ENCODE measurements at regions not wholly inside any gene's neighbourhood (a gene's known extent, or its start where the extent isn't known, plus 50 kb on each side); places are given as distances from the start of the nearest gene placed in this dataset.

- TF ChIP-seq ZNF41 (CRISPR knock-in tag; conservative IDR thresholded peaks at IDR 0.05), result no peak
- no peak for TF ChIP-seq ZNF274 (IDR thresholded peaks at IDR 0.05; ENCODE audit: borderline replicate concordance, low read depth, low read length)
- TF ChIP-seq PML (IDR thresholded peaks at IDR 0.05; ENCODE audit: low read length), result no peak
These were observed 1239.8 kb upstream of the ACO1 start (continued) for GRCh38 chr9:31144614-31145013.

GRCh38 chr9:31146485-31147166 lies 1237.8 kb upstream of the ACO1 start:
- WGBS (ENCODE audit: insufficient coverage, low coverage, missing lambda C conversion rate), result no CpG with 5 or more reads among the region's 3 CpGs
- CTCF ChIA-PET (ENCODE audit: low intra/inter-chr PET ratio), result no interaction called here
- no peak for ATAC-seq
- no peak for TF ChIP-seq BRF1 (IDR thresholded peaks at IDR 0.05; ENCODE audit: borderline replicate concordance, extremely low read depth, insufficient read length)
- no peak for TF ChIP-seq TRIM24 (IDR thresholded peaks at IDR 0.05)
- TF ChIP-seq CBX3 (IDR thresholded peaks at IDR 0.05; ENCODE audit: borderline replicate concordance in 1 of 2, low read length in 2 of 2), result no peak
- TF ChIP-seq ZKSCAN3 (CRISPR knock-in tag; IDR thresholded peaks at IDR 0.05), result no peak
- TF ChIP-seq SP1 (CRISPR knock-in tag; IDR thresholded peaks at IDR 0.05), result no peak
- TF ChIP-seq, protein P1, sequence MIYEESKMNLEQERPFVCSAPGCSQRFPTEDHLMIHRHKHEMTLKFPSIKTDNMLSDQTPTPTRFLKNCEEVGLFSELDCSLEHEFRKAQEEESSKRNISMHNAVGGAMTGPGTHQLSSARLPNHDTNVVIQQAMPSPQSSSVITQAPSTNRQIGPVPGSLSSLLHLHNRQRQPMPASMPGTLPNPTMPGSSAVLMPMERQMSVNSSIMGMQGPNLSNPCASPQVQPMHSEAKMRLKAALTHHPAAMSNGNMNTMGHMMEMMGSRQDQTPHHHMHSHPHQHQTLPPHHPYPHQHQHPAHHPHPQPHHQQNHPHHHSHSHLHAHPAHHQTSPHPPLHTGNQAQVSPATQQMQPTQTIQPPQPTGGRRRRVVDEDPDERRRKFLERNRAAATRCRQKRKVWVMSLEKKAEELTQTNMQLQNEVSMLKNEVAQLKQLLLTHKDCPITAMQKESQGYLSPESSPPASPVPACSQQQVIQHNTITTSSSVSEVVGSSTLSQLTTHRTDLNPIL (CRISPR knock-in tag; IDR thresholded peaks at IDR 0.05), result no peak
- no peak for TF ChIP-seq CHD1 (IDR thresholded peaks at IDR 0.05; ENCODE audit: low read length)
- TF ChIP-seq TRIM25 (IDR thresholded peaks at IDR 0.05; ENCODE audit: borderline replicate concordance), result no peak
- TF ChIP-seq, protein P2, sequence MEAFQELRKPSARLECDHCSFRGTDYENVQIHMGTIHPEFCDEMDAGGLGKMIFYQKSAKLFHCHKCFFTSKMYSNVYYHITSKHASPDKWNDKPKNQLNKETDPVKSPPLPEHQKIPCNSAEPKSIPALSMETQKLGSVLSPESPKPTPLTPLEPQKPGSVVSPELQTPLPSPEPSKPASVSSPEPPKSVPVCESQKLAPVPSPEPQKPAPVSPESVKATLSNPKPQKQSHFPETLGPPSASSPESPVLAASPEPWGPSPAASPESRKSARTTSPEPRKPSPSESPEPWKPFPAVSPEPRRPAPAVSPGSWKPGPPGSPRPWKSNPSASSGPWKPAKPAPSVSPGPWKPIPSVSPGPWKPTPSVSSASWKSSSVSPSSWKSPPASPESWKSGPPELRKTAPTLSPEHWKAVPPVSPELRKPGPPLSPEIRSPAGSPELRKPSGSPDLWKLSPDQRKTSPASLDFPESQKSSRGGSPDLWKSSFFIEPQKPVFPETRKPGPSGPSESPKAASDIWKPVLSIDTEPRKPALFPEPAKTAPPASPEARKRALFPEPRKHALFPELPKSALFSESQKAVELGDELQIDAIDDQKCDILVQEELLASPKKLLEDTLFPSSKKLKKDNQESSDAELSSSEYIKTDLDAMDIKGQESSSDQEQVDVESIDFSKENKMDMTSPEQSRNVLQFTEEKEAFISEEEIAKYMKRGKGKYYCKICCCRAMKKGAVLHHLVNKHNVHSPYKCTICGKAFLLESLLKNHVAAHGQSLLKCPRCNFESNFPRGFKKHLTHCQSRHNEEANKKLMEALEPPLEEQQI (IDR thresholded peaks at IDR 0.05), result no peak
- TF ChIP-seq EZH2 (IDR thresholded peaks at IDR 0.05; ENCODE audit: borderline replicate concordance, low read depth, low read length), result no peak
- no peak for TF ChIP-seq SP2 (IDR thresholded peaks at IDR 0.05; ENCODE audit: extremely low read depth, low read depth, low read length, poor library complexity, severe bottlenecking)
- TF ChIP-seq ZC3H4 (CRISPR knock-in tag; IDR thresholded peaks at IDR 0.05; ENCODE audit: borderline replicate concordance), result no peak
- no peak for TF ChIP-seq ZBTB7A (IDR thresholded peaks at IDR 0.05; ENCODE audit: borderline replicate concordance, control insufficient read depth, low read depth, low read length)
- TF ChIP-seq ZNF830 (CRISPR knock-in tag; IDR thresholded peaks at IDR 0.05), result no peak

More at GRCh38 chr9:31146485-31147166, 1237.8 kb upstream of the ACO1 start:
- Histone ChIP-seq H2AFZ (ENCODE audit: low read depth, low read length) (no peak overlapping the region), H3K4me1 (replicated peaks in 1 of 2; ENCODE audit: control insufficient read depth in 2 of 2, insufficient read depth in 2 of 2, low read length in 2 of 2) (no peaks in the 10 kb centered on the region), H4K20me1 (replicated peaks; ENCODE audit: control insufficient read depth, insufficient read depth, low read length) (no peaks in the 10 kb centered on the region), H3K9ac (ENCODE audit: insufficient read depth in 1 of 2, low read depth in 2 of 2, low read length in 2 of 2) (no peak overlapping the region), H3K9me3 (replicated peaks; ENCODE audit: control insufficient read depth, insufficient read depth, low read depth, low read length) (no peaks in the 10 kb centered on the region), H3K9me1 (ENCODE audit: control insufficient read depth, insufficient read depth, low read length) (no peaks in the 10 kb centered on the region), H3K36me3 (ENCODE audit: control insufficient read depth, insufficient read depth, low read length) (no peaks in the 10 kb centered on the region), H3K79me2 (ENCODE audit: control insufficient read depth, insufficient read depth, low read length) (no peaks in the 10 kb centered on the region), H3K4me2 (ENCODE audit: insufficient read depth, low read length) (no peak overlapping the region), H3K4me3 (no peak overlapping the region), H3K27ac (ENCODE audit: extremely low read depth, low read depth, low read length) (no peak overlapping the region), H3K27me3 (ENCODE audit: control insufficient read depth in 2 of 2, insufficient read depth in 2 of 2, low read length in 2 of 2) (no peaks in the 10 kb centered on the region)
- FAIRE-seq, result no peak
- no peak for DNase-seq (ENCODE audit: extremely low read depth in 1 of 4, low spot score in 3 of 4)
- POLR2A ChIA-PET, result no interaction called here
- no TSS peak for BruUV-seq (replicated peaks)
- in situ Hi-C loops (cut with MboI), result no loop called here
- intact Hi-C loops (cut with micrococcal nuclease), result no loop called here

Data from K562 (cell line).